ENCODE measurements at regions not wholly inside any gene's neighbourhood (a gene's known extent, or its start where the extent isn't known, plus 50 kb on each side); places are given as distances from the start of the nearest gene placed in this dataset.

DNA sequence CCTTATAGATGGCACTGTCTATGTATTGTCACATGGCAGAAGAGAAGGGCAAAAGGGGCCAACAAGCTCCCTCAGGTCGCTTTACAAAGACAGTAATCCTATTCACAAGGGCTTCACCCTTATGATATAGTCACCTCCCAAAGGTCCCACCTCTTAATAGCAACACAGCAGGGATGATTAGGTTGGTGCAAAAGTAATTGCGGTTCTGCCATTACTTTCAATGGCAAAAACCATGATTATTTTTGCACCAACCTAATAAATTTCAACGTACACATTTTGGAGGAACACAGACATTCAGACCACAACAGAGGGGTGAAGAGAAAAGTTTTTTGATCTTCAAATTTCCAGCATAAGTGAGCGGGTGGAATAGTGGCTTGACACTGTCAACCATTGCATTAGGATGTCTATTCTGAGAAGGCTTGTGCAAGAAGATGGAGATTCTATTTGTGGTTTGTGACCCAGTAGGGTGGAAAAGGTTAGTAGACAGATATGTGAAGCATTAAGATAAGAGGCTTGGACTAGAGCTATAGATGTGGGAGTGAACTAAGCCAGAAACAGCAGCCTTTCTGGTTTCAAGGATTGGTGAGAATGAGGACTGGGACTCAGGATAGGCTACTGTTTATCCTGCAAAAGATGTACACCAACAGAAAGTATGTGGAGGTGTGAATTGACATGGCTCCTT lies 75.5 kb upstream of the CPSF6 start:
- Histone ChIP-seq H3K79me1 (ENCODE audit: insufficient read depth, low read depth, low read length, poor library complexity, severe bottlenecking) (no peaks in the 10 kb centered on the region), H3K23me2 (ENCODE audit: insufficient read length, low read depth, low read length, poor library complexity, severe bottlenecking) (no peaks in the 10 kb centered on the region), H3K79me2 (ENCODE audit: insufficient read depth, low read length) (no peaks in the 10 kb centered on the region), H3K4ac (ENCODE audit: low read depth, low read length) (no peak overlapping the region), H3K9me3 (ENCODE audit: control insufficient read depth, low read depth, low read length) (no peaks in the 10 kb centered on the region), H3K18ac (ENCODE audit: insufficient read length, low read depth, low read length) (no peak overlapping the region), H3K9ac (ENCODE audit: extremely low read depth, insufficient read length, low read length) (no peak overlapping the region), H2BK120ac (ENCODE audit: low read depth, low read length, poor library complexity, severe bottlenecking) (no peak overlapping the region), H3K23ac (ENCODE audit: insufficient read length, low read depth, low read length) (no peak overlapping the region), H4K20me1 (ENCODE audit: control insufficient read depth, insufficient read depth, insufficient read length) (no peaks in the 10 kb centered on the region), H2BK12ac (ENCODE audit: insufficient read length, low read depth, low read length) (no peak overlapping the region), H4K91ac (ENCODE audit: insufficient read length, low read depth, low read length) (no peak overlapping the region), H2BK20ac (ENCODE audit: low read depth, low read length, poor library complexity, severe bottlenecking) (no peak overlapping the region), H4K8ac (replicated peaks; ENCODE audit: insufficient read length, low read depth, low read length) (no peak overlapping the region), H3K27me3 (ENCODE audit: insufficient read depth, low read length) (no peaks in the 10 kb centered on the region), H3K27ac (ENCODE audit: insufficient read length, low read depth, low read length) (no peak overlapping the region), H2BK15ac (ENCODE audit: low read depth, low read length) (no peak overlapping the region), H3K4me2 (ENCODE audit: insufficient read depth, insufficient read length, low read length) (no peak overlapping the region), H3K56ac (ENCODE audit: insufficient read length, low read depth, low read length) (no peak overlapping the region), H3K4me1 (ENCODE audit: insufficient read depth, low read length) (peaks cover 8% of the 10 kb centered on the region; the same call in 1 of the 2 replicates), H3K14ac (ENCODE audit: insufficient read depth, low read length) (no peak overlapping the region), H4K5ac (ENCODE audit: insufficient read length, low read depth, low read length) (no peak overlapping the region), H2BK5ac (ENCODE audit: insufficient read length, low read length) (no peak overlapping the region), H2AFZ (ENCODE audit: low read length) (no peak overlapping the region), H3T11ph (ENCODE audit: low read length) (no peak overlapping the region), H2AK5ac (ENCODE audit: insufficient read length, low read length) (no peak overlapping the region)
- WGBS (ENCODE audit: extremely low coverage, insufficient read length, low lambda C conversion rate) = no CpG with 5 or more reads among the region's 4 CpGs
- Mint-ChIP-seq H3K27me3 (ENCODE audit: low read depth) (no peaks in the 10 kb centered on the region), H3K4me3 (no peak overlapping the region), H3K36me3 (ENCODE audit: insufficient read depth in 1 of 3, low read depth in 3 of 3) (no peaks in the 10 kb centered on the region), H3K4me1 (peaks cover 25 to 26% of the 10 kb centered on the region in 2 experiments), H3K27ac (no peak overlapping the region), H3K9me3 (no peaks in the 10 kb centered on the region)
- TF ChIP-seq CTCF (conservative IDR thresholded peaks at IDR 0.05) = no peak
- no peak for DNase-seq
